Upper lobe of left lung (tissue), 6 donors: ENCODE measurements at regions not wholly inside any gene's neighbourhood (a gene's known extent, or its start where the extent isn't known, plus 50 kb on each side); places are given as distances from the start of the nearest gene placed in this dataset.
A peak's percentile ranks its signal among the peaks of the same experiment; 100 is the strongest.

Source experiments
- ATAC-seq, 2 donors: fragments of 200-7000 bp; cut with Tn5 transposase; one replicate each; pipeline ENCODE4 v1.9.1; 2022; ENCODE audit warnings: mild to moderate bottlenecking in 2 of 2, moderate library complexity in 2 of 2; ENCODE audit not compliant: low FRiP score in 2 of 2
- DNase-seq, 2 donors: peaks; one replicate each; pipeline ENCODE4 v3.0.0-alpha.2; 2019 to 2020
- H3K27ac ChIP-seq, 4 donors: fragments of 200-600 bp; sonication (generic); one replicate each; pipeline ENCODE4 v1.5.1; 2016 to 2019
- H3K27me3 ChIP-seq, 4 donors: fragments of 200-600 bp; sonication (generic); one replicate each; pipeline ENCODE4 v1.5.1; 2017 to 2019
- H3K36me3 ChIP-seq, 4 donors: fragments of 200-600 bp; sonication (generic); one replicate each; pipeline ENCODE4 v1.5.1; 2016 to 2019
- H3K4me1 ChIP-seq, 4 donors: fragments of 200-600 bp; sonication (generic); one replicate each; pipeline ENCODE4 v1.5.1; 2018 to 2019
- H3K4me3 ChIP-seq, 4 donors: fragments of 200-600 bp; sonication (generic); one replicate each; pipeline ENCODE4 v1.5.1; 2017 to 2019; ENCODE audit warnings: mild to moderate bottlenecking in 2 of 4, moderate library complexity in 1 of 4
- H3K9me3 ChIP-seq, 4 donors: fragments of 200-600 bp; sonication (generic); one replicate each; pipeline ENCODE4 v1.5.1; 2018 to 2019
- EP300 ChIP-seq, 4 donors: sonication (generic); formaldehyde crosslinking; IDR thresholded peaks; one replicate each; pipeline ENCODE4 v1.5.1; 2017; ENCODE audit warnings: antibody characterized with exemption in 4 of 4, control low read depth in 2 of 4
- POLR2A ChIP-seq, 4 donors: fragments of 450-650 bp; IDR thresholded peaks; one replicate each; pipeline ENCODE4 v1.5.1; 2016 to 2017; ENCODE audit warnings: antibody characterized with exemption in 4 of 4, mild to moderate bottlenecking in 2 of 4
- POLR2AphosphoS5 ChIP-seq, 2 donors: sonication (generic); formaldehyde crosslinking; IDR thresholded peaks; one replicate each; pipeline ENCODE4 v1.5.1; 2017; ENCODE audit warnings: antibody characterized with exemption in 2 of 2
- WGBS, 2 donors: methylation state at CpG; one replicate each; pipeline ENCODE4 v1.1.5; 2017 to 2018; 5-methylcytosine and 5-hydroxymethylcytosine counted together
- TF ChIP-seq, protein P1 (sequence below), 6 experiments: fragments of 450-650 bp in 4 of 6; fragments of 200-600 bp in 2 of 6; sonication (generic) in 2 of 6; IDR thresholded peaks; one replicate each; pipeline ENCODE4 v1.5.1; 2016 to 2019; ENCODE audit warnings: antibody characterized with exemption in 6 of 6
- donor health status: DM: no; HTN: no; CAD: no; lungs with moderate emphysema.
- donor health status: DM: no; HTN: yes; CAD: no; lungs with severe emphysema.

DNA sequence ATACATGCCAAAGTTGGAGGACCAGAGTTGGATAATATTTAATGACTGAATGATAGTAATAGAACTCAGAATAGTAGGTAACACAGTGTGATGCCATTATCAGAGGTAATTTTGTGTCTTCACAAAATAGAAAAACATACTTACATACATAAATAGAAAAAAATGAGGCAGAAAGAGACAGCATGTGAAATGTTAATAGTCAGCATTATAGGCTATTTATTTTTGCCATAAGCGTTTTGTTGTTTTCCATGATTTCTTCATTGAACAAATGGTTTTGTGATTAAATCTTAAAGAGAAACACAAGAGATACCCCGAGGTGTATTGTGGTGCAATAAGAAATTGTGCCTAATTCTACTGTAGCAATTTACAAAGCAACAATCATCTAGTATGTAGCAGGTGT, 626.3 kb downstream of the KCNJ2 start:
- H3K27ac ChIP-seq: no peak overlapping the region
- no peaks in the 10 kb centered on the region for H3K36me3 ChIP-seq
- no peaks in the 10 kb centered on the region for H3K4me1 ChIP-seq
- no peak overlapping the region for H3K4me3 ChIP-seq
- H3K9me3 ChIP-seq: no peaks in the 10 kb centered on the region
- DNase-seq (no peak), ATAC-seq (no peak)
- WGBS, 2 donors: 86 to 88% methylated on average over 2 of the region's 2 CpGs
- no peaks in the 10 kb centered on the region for H3K27me3 ChIP-seq
- no peak for TF ChIP-seq POLR2AphosphoS5 (IDR thresholded peaks at IDR 0.05)
- no peak for TF ChIP-seq POLR2A (IDR thresholded peaks at IDR 0.05)
- no peak for TF ChIP-seq EP300 (IDR thresholded peaks at IDR 0.05)
- TF ChIP-seq, protein P1, sequence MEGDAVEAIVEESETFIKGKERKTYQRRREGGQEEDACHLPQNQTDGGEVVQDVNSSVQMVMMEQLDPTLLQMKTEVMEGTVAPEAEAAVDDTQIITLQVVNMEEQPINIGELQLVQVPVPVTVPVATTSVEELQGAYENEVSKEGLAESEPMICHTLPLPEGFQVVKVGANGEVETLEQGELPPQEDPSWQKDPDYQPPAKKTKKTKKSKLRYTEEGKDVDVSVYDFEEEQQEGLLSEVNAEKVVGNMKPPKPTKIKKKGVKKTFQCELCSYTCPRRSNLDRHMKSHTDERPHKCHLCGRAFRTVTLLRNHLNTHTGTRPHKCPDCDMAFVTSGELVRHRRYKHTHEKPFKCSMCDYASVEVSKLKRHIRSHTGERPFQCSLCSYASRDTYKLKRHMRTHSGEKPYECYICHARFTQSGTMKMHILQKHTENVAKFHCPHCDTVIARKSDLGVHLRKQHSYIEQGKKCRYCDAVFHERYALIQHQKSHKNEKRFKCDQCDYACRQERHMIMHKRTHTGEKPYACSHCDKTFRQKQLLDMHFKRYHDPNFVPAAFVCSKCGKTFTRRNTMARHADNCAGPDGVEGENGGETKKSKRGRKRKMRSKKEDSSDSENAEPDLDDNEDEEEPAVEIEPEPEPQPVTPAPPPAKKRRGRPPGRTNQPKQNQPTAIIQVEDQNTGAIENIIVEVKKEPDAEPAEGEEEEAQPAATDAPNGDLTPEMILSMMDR (IDR thresholded peaks at IDR 0.05): no peak

DNA sequence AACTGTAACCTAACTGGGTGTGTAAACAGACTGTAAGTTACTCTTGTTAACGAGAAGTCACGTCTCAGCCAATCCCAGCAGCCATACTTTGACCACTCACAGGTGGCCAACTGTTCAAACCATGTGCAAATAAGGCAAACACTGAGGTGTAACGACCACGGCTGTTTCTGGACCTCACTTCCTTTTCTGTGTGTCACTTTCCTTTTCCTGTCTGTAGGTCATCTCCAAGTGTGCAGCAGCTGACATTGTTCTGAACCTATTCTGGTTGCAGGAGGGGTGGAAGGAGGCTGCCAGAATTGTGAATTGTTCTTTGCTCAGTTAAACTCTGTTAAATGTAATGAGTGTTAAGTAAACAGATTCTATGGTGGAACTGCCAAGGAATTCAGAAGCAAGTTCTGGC, 627.4 kb downstream of the KCNJ2 start:
- Histone ChIP-seq H3K4me3 (no peak overlapping the region), H3K27ac (no peak overlapping the region), H3K4me1 (no peaks in the 10 kb centered on the region), H3K9me3 (no peaks in the 10 kb centered on the region), H3K27me3 (no peaks in the 10 kb centered on the region), H3K36me3 (no peaks in the 10 kb centered on the region)
- 67 to 73% methylated on average over 4 of the region's 4 CpGs for whole genome bisulfite sequencing, 2 donors
- no peak for DNase-seq
- ATAC-seq: no peak
- TF ChIP-seq EP300 (IDR thresholded peaks at IDR 0.05) (no peak), POLR2A (IDR thresholded peaks at IDR 0.05) (no peak), POLR2AphosphoS5 (IDR thresholded peaks at IDR 0.05) (no peak)
- TF ChIP-seq, protein P1 (IDR thresholded peaks at IDR 0.05): no peak

- no peak for DNase-seq
- H3K4me1 ChIP-seq: no peaks in the 10 kb centered on the region
- no peak overlapping the region for H3K4me3 ChIP-seq
- no peaks in the 10 kb centered on the region for H3K36me3 ChIP-seq
- H3K9me3 ChIP-seq: no peaks in the 10 kb centered on the region
- 58 to 68% methylated on average over 5 of the region's 5 CpGs for WGBS, 2 donors
- no peak for TF ChIP-seq POLR2AphosphoS5 (IDR thresholded peaks at IDR 0.05)
- TF ChIP-seq EP300 (IDR thresholded peaks at IDR 0.05): no peak
- TF ChIP-seq, protein P1 (IDR thresholded peaks at IDR 0.05): no peak
- no peak for TF ChIP-seq POLR2A (IDR thresholded peaks at IDR 0.05)
- H3K27me3 ChIP-seq: no peaks in the 10 kb centered on the region
- no peak for ATAC-seq
- H3K27ac ChIP-seq: no peak overlapping the region
Observed at GRCh38 chr17:70797166-70797565, 627.8 kb downstream of the KCNJ2 start.

- Histone ChIP-seq H3K27ac (no peak overlapping the region), H3K4me1 (no peaks in the 10 kb centered on the region), H3K9me3 (peaks cover 0 to 5% (median 0%) of the 10 kb centered on the region in 4 donors), H3K4me3 (no peak overlapping the region), H3K27me3 (no peaks in the 10 kb centered on the region), H3K36me3 (no peaks in the 10 kb centered on the region)
- peak in 1 of 2 donors; percentile 79 for ATAC-seq
- no peak for TF ChIP-seq POLR2A (IDR thresholded peaks at IDR 0.05)
- no peak for TF ChIP-seq POLR2AphosphoS5 (IDR thresholded peaks at IDR 0.05)
- TF ChIP-seq EP300 (IDR thresholded peaks at IDR 0.05): no peak
- TF ChIP-seq, protein P1 (IDR thresholded peaks at IDR 0.05): no peak
- DNase-seq: peak in 1 of 2 donors; percentile 28
Observed at GRCh38 chr17:70804161-70804560, 634.8 kb downstream of the KCNJ2 start.

GRCh38 chr17:70808596-70808995, 639.3 kb downstream of the KCNJ2 start:
- no peak for DNase-seq
- Histone ChIP-seq H3K4me3 (no peak overlapping the region), H3K9me3 (peaks cover 0 to 2% (median 0%) of the 10 kb centered on the region in 4 donors), H3K36me3 (no peaks in the 10 kb centered on the region), H3K27me3 (no peaks in the 10 kb centered on the region), H3K4me1 (no peaks in the 10 kb centered on the region), H3K27ac (no peak overlapping the region)
- ATAC-seq: no peak
- WGBS, 2 donors: 76 to 85% methylated on average over 1 to 2 of the region's 2 CpGs
- TF ChIP-seq POLR2A (IDR thresholded peaks at IDR 0.05): no peak
- TF ChIP-seq, protein P1 (IDR thresholded peaks at IDR 0.05): peak in 1 of 6 experiments; percentile 5
